HepG2 (cell line): ENCODE measurements at regions not wholly inside any gene's neighbourhood (a gene's known extent, or its start where the extent isn't known, plus 50 kb on each side); places are given as distances from the start of the nearest gene placed in this dataset.

Experiments used
- CAMTA2 ChIP-seq: sonication (generic); formaldehyde crosslinking; IDR thresholded peaks from 2 replicates; pipeline ENCODE4 v1.4.0; 2020; ENCODE audit warnings: mild to moderate bottlenecking, missing genetic modification reagents, borderline replicate concordance
- CCAR2 ChIP-seq: fragments of 200-400 bp; formaldehyde crosslinking; optimal IDR thresholded peaks from 2 replicates; pipeline ENCODE3; 2018; ENCODE audit warnings: low read depth, mild to moderate bottlenecking, low read length, moderate library complexity
- ELF1 ChIP-seq: sonication (generic); formaldehyde crosslinking; IDR thresholded peaks from 2 replicates; pipeline ENCODE4 v1.4.0; 2020; ENCODE audit warnings: missing genetic modification reagents
- HNF4G ChIP-seq, 2 experiments: sonication (generic) in 1 of 2; formaldehyde crosslinking in 1 of 2; IDR thresholded peaks; 2 replicates each; pipeline versions ENCODE4 v1.4.0 to v1.6.1; 2011 to 2020; ENCODE audit warnings: borderline replicate concordance in 2 of 2, low read depth in 2 of 2, mild to moderate bottlenecking in 2 of 2, low read length in 1 of 2, missing genetic modification reagents in 1 of 2, moderate library complexity in 1 of 2
- MAFK ChIP-seq, 2 experiments: IDR thresholded peaks in 1 of 2; conservative IDR thresholded peaks in 1 of 2; 2 replicates each; pipeline ENCODE4 v1.6.1; 2011; ENCODE audit warnings: improper control_type of control experiment in 2 of 2, low read length in 2 of 2
- POGZ ChIP-seq: sonication (generic); formaldehyde crosslinking; IDR thresholded peaks from 2 replicates; pipeline ENCODE4 v1.4.0; 2020; ENCODE audit warnings: mild to moderate bottlenecking, missing genetic modification reagents
- SAP130 ChIP-seq: IDR thresholded peaks from 2 replicates; pipeline ENCODE4 v1.6.1; 2016; ENCODE audit warnings: low read depth
- SYNCRIP ChIP-seq: fragments of 200-400 bp; formaldehyde crosslinking; IDR thresholded peaks from 2 replicates; pipeline ENCODE4 v1.6.1; 2018; ENCODE audit warnings: mild to moderate bottlenecking, low read depth, low read length; ENCODE audit not compliant: insufficient read depth
- ZBTB26 ChIP-seq: IDR thresholded peaks from 2 replicates; pipeline ENCODE4 v1.6.1; 2016; ENCODE audit warnings: missing compliant biosample characterization, missing genetic modification reagents, borderline replicate concordance
- ZBTB46 ChIP-seq: sonication (generic); formaldehyde crosslinking; IDR thresholded peaks from 2 replicates; pipeline ENCODE4 v1.4.0; 2020; ENCODE audit warnings: mild to moderate bottlenecking, missing genetic modification reagents, borderline replicate concordance
- ZFP62 ChIP-seq: sonication (generic); formaldehyde crosslinking; IDR thresholded peaks from 2 replicates; pipeline ENCODE4 v1.4.0; 2020; ENCODE audit warnings: missing genetic modification reagents
- ZNF326 ChIP-seq: sonication (generic); formaldehyde crosslinking; IDR thresholded peaks from 2 replicates; pipeline ENCODE4 v1.4.0; 2020; ENCODE audit warnings: missing genetic modification reagents, borderline replicate concordance

GRCh38 chr13:81375709-81376108, 1034.8 kb upstream of the SPRY2 start:
- TF ChIP-seq MAFK (conservative IDR thresholded peaks at IDR 0.05 in 1 of 2, IDR thresholded peaks at IDR 0.05 in 1 of 2; ENCODE audit: low read length in 2 of 2): no peak
- TF ChIP-seq HNF4G (IDR thresholded peaks at IDR 0.05; ENCODE audit: borderline replicate concordance, low read depth, low read length): no peak
- TF ChIP-seq HNF4G (CRISPR knock-in tag; IDR thresholded peaks at IDR 0.05; ENCODE audit: borderline replicate concordance, low read depth): no peak
- no peak for TF ChIP-seq CCAR2
- TF ChIP-seq ZBTB46 (CRISPR knock-in tag): no peak
- no peak for TF ChIP-seq POGZ
- no peak for TF ChIP-seq SAP130 (CRISPR knock-in tag)
- no peak for TF ChIP-seq ELF1
- TF ChIP-seq ZNF326 (CRISPR knock-in tag): no peak
- no peak for TF ChIP-seq ZFP62 (CRISPR knock-in tag)
- no peak for TF ChIP-seq CAMTA2
- TF ChIP-seq SYNCRIP: no peak
- TF ChIP-seq ZBTB26 (CRISPR knock-in tag): no peak
